Activated naive CD4-positive, alpha-beta T cell treated with anti-CD3 and anti-CD28 coated beads, Interleukin-2, amount 10 ng/mL, durations not matched to agents 7 days and 5 days (primary cell): ENCODE measurements at regions not wholly inside any gene's neighbourhood (a gene's known extent, or its start where the extent isn't known, plus 50 kb on each side); places are given as distances from the start of the nearest gene placed in this dataset.
"Not testable (repeated sequence)": the region's sequence is repeated elsewhere in the genome, so short reads cannot be mapped to it uniquely, and the experiment has no call there.

Source experiments
- CTCF ChIA-PET: fragments of 350-600 bp; sonication (Branson Sonifier 250); formaldehyde crosslinking; loops from one replicate; lab custom pipeline; 2021; ENCODE audit warnings: antibody characterized with exemption; lab: Charles Lee
- DNase-seq: peaks from one replicate; pipeline ENCODE4 v3.0.0-alpha.2; 2020
- H3K27ac Mint-ChIP-seq: one replicate; pipeline ENCODE4 v1.8.0; 2021; ENCODE audit warnings: mild to moderate bottlenecking, moderate library complexity, mixed read lengths
- H3K27me3 Mint-ChIP-seq: one replicate; pipeline ENCODE4 v1.8.0; 2021; ENCODE audit warnings: mild to moderate bottlenecking, mixed read lengths
- H3K36me3 Mint-ChIP-seq: one replicate; pipeline ENCODE4 v1.8.0; 2021; ENCODE audit warnings: mixed read lengths
- H3K4me1 Mint-ChIP-seq: one replicate; pipeline ENCODE4 v1.8.0; 2021; ENCODE audit warnings: mixed read lengths
- H3K4me3 Mint-ChIP-seq: one replicate; pipeline ENCODE4 v1.8.0; 2021; ENCODE audit warnings: mild to moderate bottlenecking, moderate library complexity, mixed read lengths
- H3K9me3 Mint-ChIP-seq: one replicate; pipeline ENCODE4 v1.8.0; 2021; ENCODE audit warnings: mixed read lengths

- peak; percentile 83 for DNase-seq
- CTCF ChIA-PET, result interaction anchor here (0.7 to 2.1 kb wide), 7 partner anchors 10 to 618 kb away, joined by 3 to 14 read pairs (median 4); no protein-coding TSS in a partner anchor
- peaks cover 2% of the 10 kb centered on the region for H3K9me3 Mint-ChIP-seq
- H3K27me3 Mint-ChIP-seq, result peaks cover 54% of the 10 kb centered on the region
- peaks cover 26% of the 10 kb centered on the region for H3K4me1 Mint-ChIP-seq
- H3K4me3 Mint-ChIP-seq, result peak overlapping the region; percentile 95
- H3K36me3 Mint-ChIP-seq, result peaks cover 3% of the 10 kb centered on the region
- H3K27ac Mint-ChIP-seq, result peak overlapping the region; percentile 89
These were observed 69.8 kb upstream of the PRSS16 start for GRCh38 chr6:27177485-27178406.

DNA sequence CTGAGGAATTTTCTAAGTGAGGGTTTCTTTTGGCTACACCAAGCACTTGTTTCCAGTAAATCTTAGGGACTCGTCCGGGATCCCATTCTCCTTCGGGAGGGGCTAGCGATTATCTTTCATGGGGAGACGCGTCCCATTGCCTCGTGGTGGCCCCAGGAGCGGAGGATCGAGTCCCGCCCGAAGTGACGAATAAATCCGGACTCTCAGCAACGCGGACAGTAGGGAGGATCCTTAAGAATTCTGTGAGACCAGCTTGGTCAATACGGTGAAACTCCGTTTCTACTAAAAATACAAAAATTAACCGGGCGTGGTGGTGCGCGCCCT lies 69.1 kb upstream of the PRSS16 start:
- Mint-ChIP-seq H3K36me3 (peaks cover 3% of the 10 kb centered on the region), H3K9me3 (peaks cover 2% of the 10 kb centered on the region), H3K4me3 (peak overlapping the region; percentile 95), H3K27ac (no peak overlapping the region), H3K4me1 (peaks cover 26% of the 10 kb centered on the region), H3K27me3 (peaks cover 54% of the 10 kb centered on the region)
- CTCF ChIA-PET, result interaction anchor here (1.4 to 1.5 kb wide), 2 partner anchors 10 to 22 kb away, joined by 4 to 5 read pairs; no protein-coding TSS in a partner anchor
- no peak for DNase-seq

DNA sequence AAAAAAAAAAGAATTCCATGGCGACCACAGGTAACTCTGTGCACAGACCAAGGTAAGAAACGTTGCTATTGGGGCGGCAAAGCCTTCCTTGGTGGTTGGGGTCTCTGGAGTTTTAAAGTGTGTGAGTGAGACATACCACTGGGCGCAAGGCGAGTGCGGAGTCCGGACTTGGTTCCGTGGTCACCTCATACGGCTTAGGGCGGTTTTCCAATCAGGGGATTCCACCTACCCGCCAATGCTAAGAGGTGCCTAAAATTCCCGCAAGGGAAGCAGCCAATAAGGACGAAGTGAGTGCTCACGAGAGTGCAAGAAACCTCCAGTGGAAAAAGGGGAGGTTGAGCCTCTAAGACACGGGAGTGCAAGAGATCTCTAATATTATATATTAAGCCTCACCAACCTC lies 68.6 kb upstream of the PRSS16 start:
- peaks cover 54% of the 10 kb centered on the region for H3K27me3 Mint-ChIP-seq
- H3K36me3 Mint-ChIP-seq, result peaks cover 3% of the 10 kb centered on the region
- H3K27ac Mint-ChIP-seq, result no peak overlapping the region
- CTCF ChIA-PET, result no interaction called here
- H3K9me3 Mint-ChIP-seq, result peaks cover 2% of the 10 kb centered on the region
- DNase-seq, result no peak
- peak overlapping the region; percentile 46 for H3K4me3 Mint-ChIP-seq
- peaks cover 26% of the 10 kb centered on the region for H3K4me1 Mint-ChIP-seq

DNA sequence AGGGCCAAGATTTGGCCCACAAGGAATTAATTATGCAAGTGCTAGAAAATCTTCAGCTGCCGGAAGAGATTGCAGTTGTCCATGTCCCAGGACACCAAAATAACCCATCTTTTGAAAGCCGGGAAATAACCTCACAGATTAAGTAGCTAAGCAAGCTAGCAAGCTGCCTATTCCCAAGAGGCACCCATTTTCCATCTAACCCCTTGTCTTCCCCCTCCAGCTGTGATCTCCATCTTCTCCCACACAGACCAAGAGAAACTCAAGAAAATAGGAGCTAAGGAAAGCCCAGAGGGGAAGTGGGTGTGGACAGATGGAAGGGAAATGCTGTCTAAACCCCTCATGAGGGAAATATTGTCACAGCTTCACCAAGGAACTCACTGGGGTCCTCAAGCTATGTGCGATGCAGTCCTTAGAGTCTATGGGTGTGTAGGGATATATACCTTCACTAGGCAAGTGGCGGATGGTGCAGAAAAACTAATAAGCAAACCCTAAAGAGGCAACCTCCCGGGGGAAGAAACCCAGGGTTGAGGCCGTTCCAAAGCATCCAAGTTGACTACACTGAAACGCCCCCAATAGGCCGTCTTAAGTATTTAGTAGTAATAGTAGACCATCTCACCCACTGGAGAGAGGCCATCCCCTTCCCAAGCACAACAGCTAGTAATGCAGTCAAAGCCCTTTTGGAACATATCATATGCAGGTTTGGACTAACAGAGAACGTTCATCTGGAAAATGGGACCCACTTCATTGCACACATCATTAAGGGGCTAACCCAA lies 64.3 kb upstream of the PRSS16 start:
- H3K27me3 Mint-ChIP-seq, result peaks cover 50% of the 10 kb centered on the region
- no peak overlapping the region for H3K4me3 Mint-ChIP-seq
- peaks cover 2% of the 10 kb centered on the region for H3K36me3 Mint-ChIP-seq
- DNase-seq, result no peak
- H3K9me3 Mint-ChIP-seq, result peaks cover 2% of the 10 kb centered on the region
- H3K4me1 Mint-ChIP-seq, result peaks cover 20% of the 10 kb centered on the region
- CTCF ChIA-PET, result interaction anchor here (0.7 kb wide), 1 partner anchor 569 kb away, joined by 4 read pairs; no protein-coding TSS in a partner anchor
- H3K27ac Mint-ChIP-seq, result no peak overlapping the region

DNA sequence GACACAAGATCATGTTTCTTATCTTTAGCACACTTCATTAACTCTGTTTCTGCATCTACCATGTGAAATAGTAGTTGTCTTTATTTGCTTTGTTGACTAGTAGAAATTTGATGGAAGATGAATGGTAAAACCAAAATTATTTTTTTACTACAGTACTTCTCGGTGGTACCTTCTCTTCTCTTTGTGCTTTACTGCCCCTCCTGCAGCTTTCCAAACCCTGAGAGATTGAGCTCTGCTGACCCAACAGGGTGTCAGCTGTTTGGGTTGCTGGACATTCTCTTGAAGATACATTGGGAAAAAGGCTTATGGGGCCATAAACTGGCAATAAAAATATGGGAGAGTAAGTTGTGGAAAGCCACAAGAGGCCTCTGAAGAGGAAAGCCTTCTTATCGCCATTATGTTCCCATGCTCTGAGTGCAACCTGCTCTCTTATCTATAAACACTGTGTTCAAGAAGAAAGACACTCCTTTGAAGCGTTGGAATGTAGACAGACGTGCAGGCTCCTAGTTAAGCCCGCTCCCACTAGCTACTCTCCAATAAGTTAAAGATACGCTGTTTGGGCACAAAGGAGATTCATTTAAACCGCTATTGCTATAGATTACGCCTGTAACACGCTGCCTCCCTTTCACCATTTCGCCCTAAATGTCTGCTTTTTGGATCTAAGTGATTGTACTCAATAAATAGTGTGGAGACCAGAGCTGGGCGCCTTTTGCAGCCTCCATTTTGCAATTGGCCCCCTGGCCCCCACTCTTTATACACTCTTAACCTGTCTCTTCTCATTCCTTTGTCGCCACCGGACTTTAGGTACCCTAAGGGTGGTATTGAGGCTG lies 60.1 kb upstream of the PRSS16 start:
- Mint-ChIP-seq H3K4me1 (peaks cover 16% of the 10 kb centered on the region), H3K27me3 (peaks cover 10% of the 10 kb centered on the region), H3K9me3 (no peaks in the 10 kb centered on the region), H3K36me3 (no peaks in the 10 kb centered on the region), H3K27ac (no peak overlapping the region), H3K4me3 (peak overlapping the region; percentile 78)
- CTCF ChIA-PET, result interaction anchor here (0.6 to 1.9 kb wide), 6 partner anchors 10 to 707 kb away, joined by 3 to 5 read pairs (median 4); no protein-coding TSS in a partner anchor
- no peak for DNase-seq

GRCh38 chr6:27188061-27188884 lies 59.2 kb upstream of the PRSS16 start:
- H3K27me3 Mint-ChIP-seq, result peaks cover 10% of the 10 kb centered on the region
- peak overlapping the region; percentile 20 for H3K27ac Mint-ChIP-seq
- DNase-seq, result peak; percentile 52
- H3K9me3 Mint-ChIP-seq, result no peaks in the 10 kb centered on the region
- CTCF ChIA-PET, result interaction anchor here (0.6 to 1.9 kb wide), 6 partner anchors 10 to 707 kb away, joined by 3 to 5 read pairs (median 4); no protein-coding TSS in a partner anchor
- H3K4me1 Mint-ChIP-seq, result peaks cover 16% of the 10 kb centered on the region
- H3K4me3 Mint-ChIP-seq, result peak overlapping the region; percentile 78
- H3K36me3 Mint-ChIP-seq, result no peaks in the 10 kb centered on the region

DNA sequence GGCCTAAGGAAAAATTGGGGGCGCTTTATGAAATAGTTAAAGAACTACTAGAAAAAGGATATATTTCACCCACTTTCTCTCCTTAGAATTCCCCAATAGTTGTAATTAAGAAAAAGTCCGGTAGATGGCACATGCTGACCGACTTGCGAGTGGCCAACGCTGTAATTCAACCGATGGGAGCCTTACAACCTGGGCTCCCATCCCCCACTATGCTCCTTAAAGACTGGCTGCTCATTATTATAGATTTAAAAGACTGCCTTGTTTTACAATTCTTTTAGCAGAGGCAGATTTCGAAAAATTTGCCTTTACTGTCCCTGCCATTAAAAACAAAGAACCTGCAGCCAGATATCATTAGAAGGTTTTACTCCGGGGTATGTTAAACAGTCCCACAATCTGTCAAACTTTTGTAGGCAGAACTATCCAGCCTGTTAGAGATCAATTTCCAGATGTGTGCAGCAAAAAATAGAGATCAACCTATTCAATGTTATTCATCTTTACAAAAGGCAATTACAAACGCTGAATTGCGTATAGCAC lies 58.5 kb upstream of the PRSS16 start:
- DNase-seq, result peak; percentile 68
- CTCF ChIA-PET, result interaction anchor here (1.7 to 1.9 kb wide), 3 partner anchors 11 to 608 kb away, joined by 4 to 5 read pairs (median 4); no protein-coding TSS in a partner anchor
- Mint-ChIP-seq H3K27me3 (peaks cover 10% of the 10 kb centered on the region), H3K4me1 (peaks cover 16% of the 10 kb centered on the region), H3K9me3 (no peaks in the 10 kb centered on the region), H3K27ac (peak overlapping the region; percentile 20), H3K36me3 (no peaks in the 10 kb centered on the region), H3K4me3 (peak overlapping the region; percentile 78)

DNA sequence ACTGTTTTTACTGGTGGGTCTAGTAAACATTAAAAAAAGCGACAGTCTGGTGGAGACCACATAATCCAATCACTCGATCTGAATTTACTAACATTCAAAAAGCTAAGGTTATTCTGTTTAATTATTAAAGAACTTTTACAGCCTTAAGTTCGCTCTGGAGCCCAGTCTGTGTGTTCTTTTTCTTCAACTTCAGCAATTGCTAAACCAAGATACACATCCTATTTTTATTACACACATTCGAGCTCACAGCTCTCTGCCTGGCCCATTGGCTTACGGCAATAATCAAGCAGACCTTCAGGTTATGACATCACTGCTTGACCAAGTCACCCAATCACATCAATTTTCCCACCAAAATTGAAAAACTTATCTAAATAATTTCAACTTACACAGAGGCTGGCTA lies 57.4 kb upstream of the PRSS16 start:
- CTCF ChIA-PET, result no interaction called here
- Mint-ChIP-seq H3K27ac (no peak overlapping the region), H3K9me3 (no peaks in the 10 kb centered on the region), H3K27me3 (peaks cover 10% of the 10 kb centered on the region), H3K4me3 (no peak overlapping the region), H3K36me3 (no peaks in the 10 kb centered on the region), H3K4me1 (peaks cover 16% of the 10 kb centered on the region)
- no peak for DNase-seq

DNA sequence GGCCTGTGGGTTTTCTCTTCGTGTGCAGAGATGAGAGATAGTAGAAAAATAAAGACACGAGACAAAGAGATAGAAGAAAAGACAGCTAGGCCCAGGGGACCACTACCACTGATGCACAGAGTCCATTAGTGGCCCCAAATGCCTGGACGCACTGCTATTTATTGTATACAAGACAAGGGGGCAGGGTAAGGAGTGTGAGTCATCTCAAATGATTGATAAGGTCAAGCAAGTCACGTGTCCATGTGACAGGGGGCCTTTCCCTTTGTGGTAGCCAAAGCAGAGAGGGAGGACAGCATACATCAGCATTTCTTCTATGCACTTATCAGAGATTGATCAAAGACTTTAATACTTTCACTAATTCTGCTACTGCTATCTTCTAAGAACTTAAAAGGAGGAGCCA lies 53.0 kb upstream of the PRSS16 start:
- H3K36me3 Mint-ChIP-seq, DNase-seq, H3K4me3 Mint-ChIP-seq, H3K27ac Mint-ChIP-seq, H3K9me3 Mint-ChIP-seq, CTCF ChIA-PET, H3K4me1 Mint-ChIP-seq: not testable (repeated sequence)
- peaks cover 11% of the 10 kb centered on the region for H3K27me3 Mint-ChIP-seq

DNA sequence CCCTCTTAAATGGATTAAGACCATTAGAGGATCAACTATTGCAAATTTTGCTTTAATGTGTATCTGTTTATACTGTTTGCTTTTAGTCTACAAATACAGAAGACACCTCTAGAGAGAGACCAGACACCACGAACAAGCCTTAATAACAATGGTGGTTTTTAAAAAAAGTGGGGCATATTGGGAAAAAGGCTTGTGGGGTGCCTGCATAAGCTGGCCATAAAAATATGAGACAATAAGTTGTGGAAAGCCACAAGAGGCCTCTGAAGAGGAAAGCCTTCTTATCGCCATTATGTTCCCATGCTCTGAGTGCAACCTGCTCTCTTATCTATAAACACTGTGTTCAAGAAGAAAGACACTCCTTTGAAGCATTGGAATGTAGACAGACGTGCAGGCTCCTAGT lies 52.0 kb upstream of the PRSS16 start:
- CTCF ChIA-PET, H3K27ac Mint-ChIP-seq, H3K9me3 Mint-ChIP-seq, H3K4me1 Mint-ChIP-seq, H3K36me3 Mint-ChIP-seq, H3K4me3 Mint-ChIP-seq, DNase-seq: not testable (repeated sequence)
- peaks cover 11% of the 10 kb centered on the region for H3K27me3 Mint-ChIP-seq
